Stimulated activated naive CD8-positive, alpha-beta T cell treated with anti-CD3 and anti-CD28 coated beads, Interleukin-15, Interleukin-2, amounts not matched to agents 100 ng/mL and 50 ng/mL, for 24 hours (primary cell): ENCODE measurements at regions not wholly inside any gene's neighbourhood (a gene's known extent, or its start where the extent isn't known, plus 50 kb on each side); places are given as distances from the start of the nearest gene placed in this dataset.

ENCODE experiments used
- H3K27ac Mint-ChIP-seq: one replicate; pipeline ENCODE4 v1.8.0; 2021; ENCODE audit warnings: mild to moderate bottlenecking, mixed read lengths
- H3K27me3 Mint-ChIP-seq: one replicate; pipeline ENCODE4 v1.8.0; 2021; ENCODE audit warnings: mixed read lengths
- H3K36me3 Mint-ChIP-seq: one replicate; pipeline ENCODE4 v1.8.0; 2021; ENCODE audit warnings: low read depth, mixed read lengths
- H3K4me1 Mint-ChIP-seq: one replicate; pipeline ENCODE4 v1.8.0; 2021; ENCODE audit warnings: low read depth, mixed read lengths
- H3K4me3 Mint-ChIP-seq: one replicate; pipeline ENCODE4 v1.8.0; 2021; ENCODE audit warnings: mild to moderate bottlenecking, mixed read lengths
- H3K9me3 Mint-ChIP-seq: one replicate; pipeline ENCODE4 v1.8.0; 2021; ENCODE audit warnings: mixed read lengths

DNA sequence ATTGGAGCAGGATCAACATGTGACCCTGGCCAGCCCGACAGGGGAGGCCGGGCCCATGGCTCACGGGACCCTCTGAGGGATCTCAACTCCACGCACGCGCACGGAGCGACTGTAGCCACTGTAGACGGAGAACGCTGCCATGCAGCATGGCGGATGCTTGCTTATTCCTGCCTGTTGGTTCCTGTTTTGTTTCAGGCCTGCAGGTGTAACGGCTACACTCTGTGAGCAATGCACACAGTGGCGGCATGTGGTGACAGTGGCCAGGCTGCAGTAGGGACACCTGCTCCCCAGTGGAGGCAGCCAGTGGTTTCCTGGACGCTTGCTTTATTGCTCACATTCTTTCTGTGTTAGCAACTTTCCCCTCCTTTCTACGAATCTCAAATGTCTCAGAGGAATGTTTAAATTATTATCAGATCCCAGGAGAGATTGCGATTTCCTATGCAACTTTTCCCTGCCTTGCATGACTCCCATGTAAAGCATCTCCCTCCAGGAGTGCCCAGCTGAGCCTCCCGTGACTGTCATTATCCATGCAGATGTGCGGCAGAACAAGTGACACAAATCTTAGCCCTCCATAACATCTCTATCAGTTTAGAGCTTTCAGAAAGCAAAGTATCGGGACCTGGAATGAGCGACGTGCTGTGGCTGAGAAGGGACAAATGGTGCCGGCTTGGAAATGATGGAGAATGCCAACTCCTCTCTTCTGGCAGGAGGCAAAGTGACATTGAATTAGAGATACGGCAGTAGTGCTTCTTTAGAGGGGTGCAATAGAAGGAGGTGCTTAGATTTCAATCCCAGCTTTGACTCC, 209.7 kb downstream of the ASB1 start:
- Mint-ChIP-seq H3K36me3 (no peaks in the 10 kb centered on the region), H3K9me3 (no peaks in the 10 kb centered on the region), H3K27ac (no peak overlapping the region)

DNA sequence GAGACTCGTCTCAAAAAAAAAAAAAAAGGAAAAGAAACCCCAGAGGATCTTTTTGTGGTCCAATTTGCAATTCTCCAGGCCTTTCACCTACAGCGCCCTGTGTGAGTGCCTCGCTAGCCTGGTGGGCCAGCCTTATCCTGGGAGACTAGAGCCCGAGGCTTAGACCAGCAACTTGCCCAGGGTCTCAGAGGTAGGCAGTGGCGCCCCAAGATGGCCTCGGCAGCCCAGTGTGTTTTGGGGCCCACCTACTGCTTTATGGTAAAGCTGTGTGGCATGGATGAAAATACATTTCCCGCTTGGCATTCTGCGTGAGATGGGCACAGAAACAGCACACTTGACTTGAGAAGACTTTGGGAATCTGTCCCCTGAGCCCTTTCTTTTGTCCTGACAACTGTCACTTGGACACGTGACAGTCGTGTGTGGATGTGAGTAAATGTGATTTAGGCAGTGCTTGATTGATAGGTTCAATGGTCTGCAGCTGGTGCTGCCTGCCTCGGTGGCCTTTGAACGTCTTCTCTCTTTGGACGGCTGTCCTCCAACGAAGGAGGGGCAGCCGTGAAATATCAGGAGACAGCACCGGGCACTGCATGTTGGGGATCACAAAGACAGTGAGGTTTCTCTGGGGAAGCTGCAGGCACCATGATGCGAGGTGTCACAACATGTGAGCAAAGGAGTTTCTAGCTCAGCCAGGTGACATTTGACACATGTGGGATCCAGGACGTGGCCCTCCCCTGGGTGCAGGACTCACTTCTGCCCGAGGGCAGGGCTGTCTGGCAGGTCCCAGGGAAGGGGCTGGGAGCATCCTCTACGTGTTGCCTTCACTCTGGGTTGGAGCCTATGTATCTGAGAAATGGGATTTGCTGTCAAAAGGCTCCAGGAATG, 209.5 kb upstream of the TWIST2 start:
- no peak overlapping the region for H3K27ac Mint-ChIP-seq
- H3K4me1 Mint-ChIP-seq = peaks cover 4% of the 10 kb centered on the region
- H3K4me3 Mint-ChIP-seq = no peak overlapping the region
- no peaks in the 10 kb centered on the region for H3K9me3 Mint-ChIP-seq
- H3K36me3 Mint-ChIP-seq = no peaks in the 10 kb centered on the region
- no peaks in the 10 kb centered on the region for H3K27me3 Mint-ChIP-seq

More for the DNA sequence above, 209.7 kb downstream of the ASB1 start:
- Mint-ChIP-seq H3K4me1 (no peaks in the 10 kb centered on the region), H3K27me3 (no peaks in the 10 kb centered on the region), H3K4me3 (no peak overlapping the region)

- Mint-ChIP-seq H3K9me3 (no peaks in the 10 kb centered on the region), H3K36me3 (no peaks in the 10 kb centered on the region), H3K27me3 (no peaks in the 10 kb centered on the region), H3K4me1 (peaks cover 11% of the 10 kb centered on the region), H3K4me3 (no peak overlapping the region), H3K27ac (no peak overlapping the region)
These were observed 208.8 kb upstream of the TWIST2 start for GRCh38 chr2:238638982-238639628.

DNA sequence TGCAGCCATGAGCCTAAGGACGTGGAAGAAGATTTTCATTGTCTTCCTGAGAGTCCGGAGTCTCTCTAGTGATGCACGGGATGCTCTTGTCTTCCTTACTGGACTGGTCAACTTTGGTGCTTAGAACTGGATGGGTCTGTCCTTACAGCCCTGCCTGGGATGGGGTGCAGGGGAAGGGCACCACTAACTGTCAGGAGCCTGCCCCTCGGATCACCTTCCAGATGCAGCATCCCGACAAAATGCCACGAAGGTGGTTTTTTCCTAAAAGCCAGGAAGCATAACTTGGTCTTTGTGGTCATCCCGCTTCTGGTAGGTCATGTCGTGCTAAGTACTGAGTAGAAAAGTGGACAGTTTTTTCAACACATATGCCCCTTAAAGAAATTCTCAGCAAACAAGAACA, 207.4 kb upstream of the TWIST2 start:
- no peak overlapping the region for H3K4me3 Mint-ChIP-seq
- H3K9me3 Mint-ChIP-seq = no peaks in the 10 kb centered on the region
- H3K36me3 Mint-ChIP-seq = no peaks in the 10 kb centered on the region
- H3K4me1 Mint-ChIP-seq = peaks cover 19% of the 10 kb centered on the region
- H3K27me3 Mint-ChIP-seq = no peaks in the 10 kb centered on the region
- H3K27ac Mint-ChIP-seq = no peak overlapping the region

DNA sequence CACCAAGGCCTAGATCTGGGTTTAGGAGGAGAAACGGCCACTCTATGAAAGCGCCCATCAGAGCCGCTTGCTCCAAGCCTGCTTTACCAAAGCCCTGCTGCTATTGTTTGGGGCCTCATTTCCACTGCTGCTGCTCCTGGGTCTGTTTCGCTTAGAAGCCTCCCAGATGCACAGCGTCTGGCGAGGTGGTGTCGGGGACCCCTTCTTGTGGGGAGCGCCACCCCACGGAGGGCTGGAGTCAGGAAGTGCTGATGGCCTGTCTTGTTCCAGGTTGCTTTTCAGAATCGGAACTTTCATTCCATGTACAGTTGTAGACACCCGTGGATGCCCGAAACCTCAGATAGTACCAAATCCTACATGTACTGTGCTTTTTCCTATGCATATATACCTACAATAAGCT, 204.9 kb upstream of the TWIST2 start:
- no peaks in the 10 kb centered on the region for H3K9me3 Mint-ChIP-seq
- H3K27me3 Mint-ChIP-seq = no peaks in the 10 kb centered on the region
- H3K36me3 Mint-ChIP-seq = no peaks in the 10 kb centered on the region
- no peak overlapping the region for H3K27ac Mint-ChIP-seq
- H3K4me1 Mint-ChIP-seq = peaks cover 19% of the 10 kb centered on the region
- H3K4me3 Mint-ChIP-seq = no peak overlapping the region

- Mint-ChIP-seq H3K4me3 (peak overlapping the region; percentile 1), H3K9me3 (no peaks in the 10 kb centered on the region), H3K36me3 (no peaks in the 10 kb centered on the region), H3K27ac (peak overlapping the region; percentile 57), H3K4me1 (peaks cover 19% of the 10 kb centered on the region), H3K27me3 (no peaks in the 10 kb centered on the region)
These were observed 204.4 kb upstream of the TWIST2 start for GRCh38 chr2:238643400-238643907.

DNA sequence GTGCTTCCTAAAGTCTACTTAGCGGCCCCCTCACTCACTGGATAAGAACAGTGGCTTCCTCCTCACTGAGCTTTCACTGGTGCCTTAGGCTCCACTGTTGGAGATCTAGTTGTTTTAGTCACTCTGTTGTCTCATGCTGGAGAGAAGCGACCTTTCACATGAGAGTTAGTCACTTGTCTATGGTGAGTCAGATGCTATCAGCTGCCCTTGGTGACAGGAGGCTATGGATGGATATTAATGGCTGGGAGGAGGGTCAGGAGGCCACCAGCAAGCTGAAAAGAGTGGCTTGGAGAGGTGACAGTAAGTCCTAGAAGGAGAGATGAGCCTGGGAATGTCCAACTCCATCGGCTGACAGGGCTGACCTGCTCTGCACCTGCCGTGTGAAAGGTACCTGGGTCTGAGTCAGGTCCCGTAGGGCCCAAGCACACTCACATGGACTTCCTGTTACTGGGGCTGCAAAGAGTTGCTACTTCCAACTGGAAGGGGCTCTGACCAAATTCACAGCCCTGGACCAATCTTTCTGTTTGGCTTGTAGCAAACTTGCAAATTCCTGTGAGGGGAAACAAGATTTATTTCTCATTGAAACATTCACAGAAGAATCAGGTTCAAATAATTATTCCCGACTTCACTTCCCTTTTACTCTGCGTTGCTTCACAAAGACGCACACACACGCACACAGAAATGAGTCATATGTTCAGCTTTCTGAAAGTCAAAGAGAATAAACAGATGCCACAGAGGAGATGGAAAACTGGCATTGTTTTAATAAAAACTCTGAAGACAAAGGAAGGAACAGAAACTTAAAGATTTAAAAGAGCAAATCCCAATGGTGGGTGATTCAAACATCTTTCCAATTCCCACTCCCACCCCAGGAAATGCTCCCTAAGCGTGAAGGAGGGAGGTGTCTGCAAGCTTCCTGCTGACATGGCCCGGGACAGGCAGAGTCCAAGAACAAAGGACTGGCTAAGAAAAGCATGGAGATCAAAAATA, 203.5 kb upstream of the TWIST2 start:
- Mint-ChIP-seq H3K27me3 (no peaks in the 10 kb centered on the region), H3K4me3 (peak overlapping the region; percentile 1), H3K4me1 (peaks cover 19% of the 10 kb centered on the region), H3K36me3 (no peaks in the 10 kb centered on the region), H3K9me3 (no peaks in the 10 kb centered on the region), H3K27ac (peak overlapping the region; percentile 22)

DNA sequence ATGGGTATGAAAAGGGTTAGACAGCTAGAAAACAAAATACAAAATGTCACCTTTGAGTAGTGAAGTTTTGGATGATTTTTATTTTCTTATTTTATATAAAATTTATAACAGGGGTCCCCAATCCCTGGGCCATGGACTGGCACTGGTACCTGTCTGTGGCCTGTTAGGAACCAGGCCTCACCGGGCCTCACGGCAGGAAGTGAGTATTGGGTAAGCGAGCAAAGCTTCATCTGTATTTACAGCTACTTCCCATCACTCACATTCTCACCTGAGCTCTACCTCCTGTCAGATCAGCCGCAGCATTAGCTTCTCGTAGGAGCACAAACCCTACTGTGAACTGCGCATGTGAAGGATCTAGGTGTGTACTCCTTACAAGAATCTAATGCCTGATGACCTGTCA, 202.8 kb upstream of the TWIST2 start:
- Mint-ChIP-seq H3K4me3 (no peak overlapping the region), H3K36me3 (no peaks in the 10 kb centered on the region), H3K27ac (no peak overlapping the region), H3K9me3 (no peaks in the 10 kb centered on the region), H3K27me3 (no peaks in the 10 kb centered on the region), H3K4me1 (peaks cover 19% of the 10 kb centered on the region)

DNA sequence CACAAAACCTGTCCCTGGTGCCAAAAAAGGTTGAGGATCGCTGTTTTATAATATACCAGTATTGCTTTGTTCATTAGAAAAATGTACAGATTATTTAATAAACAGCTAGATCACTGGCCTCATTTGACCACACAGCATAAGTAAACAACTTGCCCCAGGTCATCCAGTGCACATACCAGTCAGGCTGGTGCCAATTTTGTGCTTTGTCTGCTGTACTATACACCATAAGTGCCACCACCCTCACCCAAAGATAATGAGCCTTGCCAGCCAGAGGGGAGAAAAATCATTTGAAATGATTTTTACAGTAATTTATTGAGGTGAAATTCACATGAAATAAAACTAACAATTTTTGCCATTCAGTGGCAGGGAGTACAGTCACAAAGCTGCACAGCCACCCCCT, 202.2 kb upstream of the TWIST2 start:
- Mint-ChIP-seq H3K27me3 (no peaks in the 10 kb centered on the region), H3K36me3 (no peaks in the 10 kb centered on the region), H3K4me1 (peaks cover 19% of the 10 kb centered on the region), H3K4me3 (no peak overlapping the region), H3K27ac (no peak overlapping the region), H3K9me3 (no peaks in the 10 kb centered on the region)

- H3K4me1 Mint-ChIP-seq = peaks cover 19% of the 10 kb centered on the region
- H3K4me3 Mint-ChIP-seq = no peak overlapping the region
- no peak overlapping the region for H3K27ac Mint-ChIP-seq
- no peaks in the 10 kb centered on the region for H3K27me3 Mint-ChIP-seq
- no peaks in the 10 kb centered on the region for H3K36me3 Mint-ChIP-seq
- H3K9me3 Mint-ChIP-seq = no peaks in the 10 kb centered on the region
These were observed 201.6 kb upstream of the TWIST2 start for GRCh38 chr2:238646281-238646680.

DNA sequence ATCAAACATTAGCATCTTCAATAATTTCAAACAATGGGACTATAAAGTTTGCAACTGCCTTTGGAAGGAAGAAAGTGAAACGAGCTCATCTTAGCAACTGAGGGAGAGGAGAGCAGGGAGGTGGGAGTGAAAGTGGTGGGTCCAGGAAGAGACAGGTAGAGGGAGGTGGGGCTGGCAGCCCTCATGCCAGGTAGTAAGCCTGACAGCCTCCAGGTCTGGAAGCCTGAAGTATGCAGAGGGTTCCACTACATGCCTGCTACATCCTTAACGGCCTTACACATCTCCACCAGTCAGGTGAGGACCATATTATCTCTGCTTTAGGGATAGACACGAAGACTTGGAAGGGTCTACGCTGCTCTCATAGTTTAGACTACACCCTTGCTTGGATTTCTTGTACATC, 201.1 kb upstream of the TWIST2 start:
- Mint-ChIP-seq H3K27me3 (no peaks in the 10 kb centered on the region), H3K36me3 (no peaks in the 10 kb centered on the region), H3K9me3 (no peaks in the 10 kb centered on the region), H3K27ac (no peak overlapping the region), H3K4me1 (peaks cover 19% of the 10 kb centered on the region), H3K4me3 (no peak overlapping the region)

GRCh38 chr2:238649123-238649522, 198.8 kb upstream of the TWIST2 start:
- Mint-ChIP-seq H3K27ac (no peak overlapping the region), H3K27me3 (no peaks in the 10 kb centered on the region), H3K36me3 (no peaks in the 10 kb centered on the region), H3K4me3 (no peak overlapping the region), H3K9me3 (no peaks in the 10 kb centered on the region), H3K4me1 (peaks cover 8% of the 10 kb centered on the region)

DNA sequence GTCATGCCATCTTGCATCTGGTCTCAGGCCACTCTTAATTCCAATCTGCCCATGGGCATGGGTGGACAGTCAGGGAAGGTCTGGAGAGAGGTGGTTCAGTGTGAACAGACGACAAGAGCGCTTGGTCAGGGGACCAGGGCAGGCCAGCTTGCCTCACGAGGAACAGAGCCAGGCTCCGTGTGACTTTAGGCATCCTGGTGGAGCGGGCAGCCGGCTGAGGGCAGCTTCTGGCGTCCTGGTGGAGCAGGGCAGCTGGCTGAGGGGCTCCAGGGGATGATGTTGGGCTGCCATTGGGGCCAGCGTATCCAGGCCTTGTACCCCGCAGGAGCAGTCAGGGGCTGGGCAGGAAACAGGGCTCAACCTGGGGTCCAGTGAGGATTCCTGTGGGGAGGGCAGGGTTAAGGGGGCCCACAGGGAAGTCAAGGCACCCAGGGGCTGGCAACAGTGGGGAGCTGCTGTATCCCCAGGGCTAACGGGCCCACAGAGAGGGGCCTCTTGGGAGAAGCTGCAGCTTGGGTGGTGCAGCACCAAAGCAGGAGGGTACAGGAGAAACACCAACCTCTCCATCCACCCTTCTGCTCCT, 197.9 kb upstream of the TWIST2 start:
- Mint-ChIP-seq H3K27me3 (no peaks in the 10 kb centered on the region), H3K4me1 (no peaks in the 10 kb centered on the region), H3K4me3 (no peak overlapping the region), H3K9me3 (no peaks in the 10 kb centered on the region), H3K27ac (no peak overlapping the region), H3K36me3 (no peaks in the 10 kb centered on the region)

GRCh38 chr2:238650536-238650935, 197.3 kb upstream of the TWIST2 start:
- Mint-ChIP-seq H3K4me3 (no peak overlapping the region), H3K9me3 (no peaks in the 10 kb centered on the region), H3K36me3 (no peaks in the 10 kb centered on the region), H3K4me1 (no peaks in the 10 kb centered on the region), H3K27me3 (no peaks in the 10 kb centered on the region), H3K27ac (no peak overlapping the region)
